GM12892 (cell line): ENCODE measurements at regions not wholly inside any gene's neighbourhood (a gene's known extent, or its start where the extent isn't known, plus 50 kb on each side); places are given as distances from the start of the nearest gene placed in this dataset.

Experiments used
- POLR2A ChIP-seq: IDR thresholded peaks from 2 replicates; pipeline ENCODE4 v1.6.1; 2011; ENCODE audit warnings: low read depth, low read length, control low read depth
- POLR2AphosphoS5 ChIP-seq: IDR thresholded peaks from 2 replicates; pipeline ENCODE4 v1.6.1; 2011; ENCODE audit warnings: low read depth, low read length, control low read depth

DNA sequence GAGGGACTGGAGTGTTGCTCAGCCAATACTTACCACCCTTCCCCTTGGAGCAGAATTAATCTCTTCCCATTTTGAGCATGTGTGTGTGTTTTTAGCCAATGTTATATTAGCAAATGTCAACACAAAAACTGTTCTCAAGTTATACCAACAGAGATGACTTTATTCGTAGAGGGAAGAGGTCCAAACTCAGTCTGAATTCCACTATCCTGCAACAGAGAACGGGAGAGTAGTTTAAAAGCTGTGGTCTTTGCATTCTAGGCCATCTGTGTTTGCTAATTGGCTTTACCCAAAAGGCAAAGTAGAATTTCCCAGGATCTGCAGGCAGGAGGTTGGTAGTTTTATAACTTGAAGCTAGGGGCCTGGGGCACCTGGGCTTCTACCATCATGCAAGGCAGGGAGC is 847.9 kb upstream of the TMEM132C start:
- TF ChIP-seq POLR2A (no peak), POLR2AphosphoS5 (no peak)
